ENCODE measurements at regions not wholly inside any gene's neighbourhood (a gene's known extent, or its start where the extent isn't known, plus 50 kb on each side); places are given as distances from the start of the nearest gene placed in this dataset.
"Not testable (repeated sequence)": the region's sequence is repeated elsewhere in the genome, so short reads cannot be mapped to it uniquely, and the experiment has no call there.

GRCh38 chr18:34529358-34530335 is 180.5 kb upstream of the DTNA start:
- DNase-seq (ENCODE audit: low read depth) = no peak

GRCh38 chr18:34531110-34531509 is 179.0 kb upstream of the DTNA start:
- DNase-seq (ENCODE audit: low read depth) = no peak

- not testable (repeated sequence) for DNase-seq (ENCODE audit: low read depth)
Measured at GRCh38 chr18:34534642-34535041, 175.5 kb upstream of the DTNA start.

- no peak for DNase-seq (ENCODE audit: low read depth)
Measured at GRCh38 chr18:34540897-34541296, 169.2 kb upstream of the DTNA start.

GRCh38 chr18:34542625-34543024 is 167.5 kb upstream of the DTNA start:
- no peak for DNase-seq (ENCODE audit: low read depth)

- no peak for DNase-seq (ENCODE audit: low read depth)
Measured at GRCh38 chr18:34543356-34543755, 166.7 kb upstream of the DTNA start.

GRCh38 chr18:34543945-34544344 is 166.2 kb upstream of the DTNA start:
- no peak for DNase-seq (ENCODE audit: low read depth)

- DNase-seq (ENCODE audit: low read depth) = no peak
Measured at GRCh38 chr18:34544930-34545329, 165.2 kb upstream of the DTNA start.

GRCh38 chr18:34548120-34548972 is 161.8 kb upstream of the DTNA start:
- no peak for DNase-seq (ENCODE audit: low read depth)

GRCh38 chr18:34548973-34549294 is 161.2 kb upstream of the DTNA start:
- no peak for DNase-seq (ENCODE audit: low read depth)

- DNase-seq (ENCODE audit: low read depth) = no peak
Measured at GRCh38 chr18:34549367-34549766, 160.7 kb upstream of the DTNA start.

- DNase-seq (ENCODE audit: low read depth) = no peak
Measured at GRCh38 chr18:34550156-34550555, 159.9 kb upstream of the DTNA start.

- DNase-seq (ENCODE audit: low read depth) = no peak
Measured at GRCh38 chr18:34550902-34551301, 159.2 kb upstream of the DTNA start.

GRCh38 chr18:34551824-34552223 is 158.3 kb upstream of the DTNA start:
- no peak for DNase-seq (ENCODE audit: low read depth)

- DNase-seq (ENCODE audit: low read depth) = no peak
Measured at GRCh38 chr18:34562252-34562870, 147.7 kb upstream of the DTNA start.

- no peak for DNase-seq (ENCODE audit: low read depth)
Measured at GRCh38 chr18:34567857-34568256, 142.2 kb upstream of the DTNA start.

GRCh38 chr18:34576622-34577021 is 133.5 kb upstream of the DTNA start:
- no peak for DNase-seq (ENCODE audit: low read depth)

- DNase-seq (ENCODE audit: low read depth) = no peak
Measured at GRCh38 chr18:34583895-34584294, 126.2 kb upstream of the DTNA start.

GRCh38 chr18:34590503-34590902 is 119.6 kb upstream of the DTNA start:
- DNase-seq (ENCODE audit: low read depth) = no peak

GRCh38 chr18:34591920-34592444 is 118.1 kb upstream of the DTNA start:
- DNase-seq (ENCODE audit: low read depth) = no peak

- no peak for DNase-seq (ENCODE audit: low read depth)
Measured at GRCh38 chr18:34592481-34592880, 117.6 kb upstream of the DTNA start.

- no peak for DNase-seq (ENCODE audit: low read depth)
Measured at GRCh38 chr18:34592961-34593382, 117.1 kb upstream of the DTNA start.

Data from ELR (cell line).